ENCODE measurements at regions not wholly inside any gene's neighbourhood (a gene's known extent, or its start where the extent isn't known, plus 50 kb on each side); places are given as distances from the start of the nearest gene placed in this dataset.

GRCh38 chr6:71733970-71734899, 152.1 kb upstream of the RIMS1 start:
- no peak for TF ChIP-seq CTCF (IDR thresholded peaks at IDR 0.05; ENCODE audit: borderline replicate concordance)
- intact Hi-C loops (cut with micrococcal nuclease): no loop called here

GRCh38 chr6:71737953-71738352, 148.4 kb upstream of the RIMS1 start:
- no peak for TF ChIP-seq CTCF (IDR thresholded peaks at IDR 0.05; ENCODE audit: borderline replicate concordance)
- H3K4me1 ChIP-seq: no peaks in the 10 kb centered on the region
- no peaks in the 10 kb centered on the region for H3K27me3 ChIP-seq (ENCODE audit: low read depth)
- H3K4me3 ChIP-seq: no peak overlapping the region
- DNase-seq: no peak
- intact Hi-C loops (cut with micrococcal nuclease): no loop called here
- H3K9me3 ChIP-seq (replicated peaks): no peaks in the 10 kb centered on the region
- H3K27ac ChIP-seq (replicated peaks): no peak overlapping the region
- H3K36me3 ChIP-seq: no peaks in the 10 kb centered on the region

More at GRCh38 chr6:71733970-71734899, 152.1 kb upstream of the RIMS1 start:
- no peak for DNase-seq
- no peak overlapping the region for H3K4me3 ChIP-seq
- no peaks in the 10 kb centered on the region for H3K36me3 ChIP-seq
- H3K4me1 ChIP-seq: no peaks in the 10 kb centered on the region
- H3K9me3 ChIP-seq (replicated peaks): no peaks in the 10 kb centered on the region
- H3K27me3 ChIP-seq (ENCODE audit: low read depth): no peaks in the 10 kb centered on the region
- H3K27ac ChIP-seq (replicated peaks): no peak overlapping the region

- intact Hi-C loops (cut with micrococcal nuclease): no loop called here
- DNase-seq: no peak
- H3K4me3 ChIP-seq: no peak overlapping the region
- H3K36me3 ChIP-seq: no peaks in the 10 kb centered on the region
- TF ChIP-seq CTCF (IDR thresholded peaks at IDR 0.05; ENCODE audit: borderline replicate concordance): no peak
- H3K27ac ChIP-seq (replicated peaks): no peak overlapping the region
- no peaks in the 10 kb centered on the region for H3K9me3 ChIP-seq (replicated peaks)
- H3K27me3 ChIP-seq (ENCODE audit: low read depth): no peaks in the 10 kb centered on the region
- H3K4me1 ChIP-seq: no peaks in the 10 kb centered on the region
Measured at GRCh38 chr6:71745525-71745924, 140.8 kb upstream of the RIMS1 start.

- TF ChIP-seq CTCF (IDR thresholded peaks at IDR 0.05; ENCODE audit: borderline replicate concordance): no peak
- Histone ChIP-seq H3K4me3 (no peak overlapping the region), H3K4me1 (no peaks in the 10 kb centered on the region), H3K27me3 (ENCODE audit: low read depth) (no peaks in the 10 kb centered on the region), H3K9me3 (replicated peaks) (no peaks in the 10 kb centered on the region), H3K36me3 (no peaks in the 10 kb centered on the region), H3K27ac (replicated peaks) (no peak overlapping the region)
- intact Hi-C loops (cut with micrococcal nuclease): no loop called here
- DNase-seq: no peak
Measured at GRCh38 chr6:71766146-71766760, 120.1 kb upstream of the RIMS1 start.

GRCh38 chr6:71766796-71767195, 119.6 kb upstream of the RIMS1 start:
- no peak for TF ChIP-seq CTCF (IDR thresholded peaks at IDR 0.05; ENCODE audit: borderline replicate concordance)
- Histone ChIP-seq H3K9me3 (replicated peaks) (no peaks in the 10 kb centered on the region), H3K27ac (replicated peaks) (no peak overlapping the region), H3K4me3 (no peak overlapping the region), H3K4me1 (no peaks in the 10 kb centered on the region), H3K27me3 (ENCODE audit: low read depth) (no peaks in the 10 kb centered on the region), H3K36me3 (no peaks in the 10 kb centered on the region)
- no peak for DNase-seq
- intact Hi-C loops (cut with micrococcal nuclease): no loop called here
